ENCODE measurements at regions not wholly inside any gene's neighbourhood (a gene's known extent, or its start where the extent isn't known, plus 50 kb on each side); places are given as distances from the start of the nearest gene placed in this dataset.
A peak's percentile ranks its signal among the peaks of the same experiment; 100 is the strongest.
"Not testable (repeated sequence)": the region's sequence is repeated elsewhere in the genome, so short reads cannot be mapped to it uniquely, and the experiment has no call there.

DNA sequence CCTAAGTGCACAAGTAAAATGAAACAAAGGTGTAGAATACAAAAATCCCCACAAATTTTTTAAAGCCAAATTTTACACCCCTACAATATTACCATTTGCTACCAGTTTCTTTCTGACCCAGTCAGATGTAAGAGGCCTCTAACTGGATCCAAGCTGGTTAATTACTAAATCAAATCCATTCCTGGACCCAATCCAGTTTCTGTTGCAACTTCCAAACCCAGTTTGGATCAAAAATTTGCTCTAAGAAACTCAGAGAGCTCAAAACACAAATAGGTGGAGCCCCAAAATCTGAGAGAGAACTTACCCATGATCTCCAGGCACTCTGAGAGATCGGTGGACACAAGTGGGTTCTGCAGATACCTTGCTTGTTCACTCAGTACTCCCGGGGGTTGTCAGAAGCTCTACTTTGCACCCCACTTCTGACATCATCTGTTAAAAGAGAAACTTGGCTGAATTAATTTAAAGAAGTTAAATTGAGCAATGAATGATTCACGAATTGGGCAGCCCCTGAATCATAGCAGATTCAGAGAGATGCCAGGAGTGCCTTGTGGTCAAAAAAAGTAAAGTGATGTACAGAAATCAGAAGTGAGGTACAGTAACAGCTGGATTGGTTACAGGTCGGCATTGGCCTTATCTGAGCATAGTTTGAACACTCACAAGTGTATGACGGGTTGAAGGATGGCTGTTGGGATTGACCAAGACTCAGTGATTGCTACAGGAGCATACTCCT is 448.0 kb downstream of the KCNT2 start:
- DNase-seq = no peak

- DNase-seq = no peak
Measured at GRCh38 chr1:196155586-196155985, 452.7 kb downstream of the KCNT2 start.

GRCh38 chr1:196152975-196153374 is 455.3 kb downstream of the KCNT2 start:
- no peak for DNase-seq

DNA sequence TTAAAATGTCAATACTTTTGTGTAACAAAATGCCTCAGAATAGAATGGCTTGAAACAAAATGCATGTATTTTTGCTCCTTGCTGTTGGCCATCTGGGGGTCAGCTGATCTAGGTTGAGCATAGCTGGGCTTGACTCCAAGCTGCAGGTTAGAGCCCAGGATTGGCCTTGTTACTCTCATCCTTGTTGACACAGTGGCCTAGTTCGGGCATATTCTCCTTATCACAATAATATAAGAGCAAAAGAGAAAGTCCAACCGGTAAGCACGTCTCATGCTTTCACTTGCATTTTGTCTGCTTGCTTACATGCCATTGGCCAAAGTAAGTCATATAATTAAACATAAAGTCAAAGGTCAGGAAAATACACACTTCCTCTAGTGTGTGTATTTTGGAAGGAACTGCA is 456.2 kb downstream of the KCNT2 start:
- no peak for DNase-seq

DNA sequence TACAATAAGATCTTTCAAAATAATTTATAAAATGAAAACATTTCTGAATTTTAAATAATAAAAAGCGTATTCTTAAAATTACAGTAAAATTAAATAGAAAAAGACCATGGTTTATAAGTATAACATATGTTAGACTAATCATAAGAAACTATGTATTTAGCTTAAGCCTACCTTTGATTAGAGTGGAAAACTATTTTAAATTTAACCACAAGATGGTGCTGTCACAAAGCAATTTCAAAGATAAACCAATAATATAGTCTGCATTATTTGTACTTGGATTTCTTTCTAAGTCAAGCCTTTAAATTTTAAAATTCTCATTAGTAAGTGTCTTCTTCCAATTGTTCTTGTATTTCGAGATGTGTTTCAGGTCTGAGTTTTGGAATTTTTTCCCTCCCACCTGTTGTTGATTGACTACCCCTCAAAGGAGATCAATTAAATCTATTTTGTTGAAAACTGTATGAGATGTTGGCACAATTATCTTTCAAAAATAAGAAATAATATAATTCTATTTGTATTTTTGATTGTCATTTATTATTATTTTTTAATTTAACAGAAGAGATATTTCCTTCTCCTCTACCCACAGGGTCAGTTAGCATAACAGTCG is 459.8 kb downstream of the KCNT2 start:
- peak; percentile 3 for DNase-seq

GRCh38 chr1:196147530-196147929 is 460.7 kb downstream of the KCNT2 start:
- no peak for DNase-seq

DNA sequence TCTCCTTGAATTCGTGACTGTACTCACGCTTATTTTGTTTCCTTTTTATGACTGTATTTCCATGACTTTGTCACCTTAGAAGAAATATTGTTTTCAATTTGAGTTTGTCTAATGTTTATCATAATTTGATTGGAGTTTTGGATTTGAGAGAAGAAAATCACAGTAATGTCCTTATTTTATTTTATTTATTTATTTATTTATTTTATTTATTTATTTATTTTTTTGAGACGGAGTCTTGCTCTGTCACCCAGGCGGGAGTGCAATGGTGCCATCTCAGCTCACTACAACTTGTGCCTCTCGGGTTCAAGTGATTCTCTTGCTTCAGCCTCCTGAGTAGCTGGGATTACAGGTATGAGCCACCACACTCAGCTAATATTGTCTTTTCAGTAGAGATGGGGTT is 463.1 kb downstream of the KCNT2 start:
- DNase-seq = not testable (repeated sequence)

DNA sequence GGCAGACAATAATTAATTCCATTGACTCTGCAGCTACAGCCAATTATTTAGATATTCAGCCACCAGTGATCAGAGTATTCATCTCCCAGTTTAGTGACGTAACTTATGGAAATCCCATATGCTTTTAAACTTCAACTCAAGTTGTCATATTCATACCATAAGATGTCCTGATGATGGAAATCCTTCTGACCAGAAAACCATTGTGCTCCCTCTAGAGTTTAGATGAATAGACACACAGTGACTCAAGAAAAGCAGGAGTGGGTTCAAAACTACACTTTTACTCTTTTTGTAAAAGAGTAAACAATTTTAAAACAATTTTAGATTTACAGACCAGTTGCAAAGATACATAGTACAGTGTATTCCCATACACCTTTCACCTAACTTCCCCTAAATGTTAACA is 463.7 kb downstream of the KCNT2 start:
- no peak for DNase-seq

DNA sequence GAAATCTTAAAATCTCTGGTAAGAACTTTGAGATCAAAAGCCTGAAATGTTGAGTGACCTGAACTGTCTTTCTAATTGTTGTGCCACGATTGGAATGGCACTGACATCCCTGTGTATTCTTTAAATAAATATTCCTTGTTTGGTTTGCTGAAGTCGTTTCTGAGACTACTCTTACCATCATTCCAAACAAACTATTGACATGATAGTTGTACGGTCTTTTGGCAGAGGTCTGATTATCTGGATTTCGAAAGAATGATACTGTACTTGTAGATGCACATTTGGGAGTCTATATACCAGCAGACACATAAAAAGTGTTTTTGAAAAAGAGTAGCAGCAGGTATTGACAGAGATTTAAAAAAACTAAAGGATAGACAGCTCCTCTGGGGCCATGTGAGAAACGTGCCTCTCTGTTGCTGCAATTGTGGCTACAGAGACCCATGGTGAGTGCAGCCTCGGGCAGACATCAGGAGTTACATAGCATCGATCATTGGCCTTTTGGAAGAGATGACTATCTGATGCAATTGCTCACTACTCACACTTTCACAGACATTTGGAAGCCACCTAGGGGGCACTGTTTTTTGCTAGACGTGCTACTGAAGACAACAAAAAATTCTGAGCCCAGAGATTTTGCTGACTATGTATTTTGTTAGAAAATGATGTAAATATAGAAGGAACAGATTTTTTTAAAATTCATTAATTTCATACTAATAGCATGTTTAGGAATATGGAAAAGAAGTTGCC is 464.5 kb downstream of the KCNT2 start:
- no peak for DNase-seq

DNA sequence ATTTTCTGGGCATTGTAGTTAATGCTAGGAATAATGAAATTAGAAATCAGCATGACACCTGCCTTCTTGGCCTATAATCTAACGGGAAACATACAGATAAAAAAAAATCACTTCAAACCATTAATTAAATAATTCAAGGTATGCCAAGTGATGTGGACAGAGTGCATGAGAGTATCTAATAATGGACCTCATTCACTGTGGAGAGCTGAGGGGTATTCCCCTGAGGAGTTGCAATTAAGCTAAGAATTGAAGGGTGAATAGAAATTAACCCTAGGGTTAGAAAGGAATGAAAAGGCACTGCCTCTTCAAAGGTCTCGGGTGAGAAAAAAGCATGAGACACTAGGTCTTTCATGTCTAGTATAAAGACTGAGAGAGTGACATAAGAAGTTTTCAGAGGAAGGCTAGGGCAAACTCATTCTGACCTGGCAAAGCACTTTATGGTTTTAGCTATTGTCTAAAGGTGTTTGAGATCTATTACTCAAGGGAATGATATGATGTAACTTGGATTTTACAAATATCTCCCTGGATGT is 466.1 kb downstream of the KCNT2 start:
- DNase-seq = peak; percentile 24

DNA sequence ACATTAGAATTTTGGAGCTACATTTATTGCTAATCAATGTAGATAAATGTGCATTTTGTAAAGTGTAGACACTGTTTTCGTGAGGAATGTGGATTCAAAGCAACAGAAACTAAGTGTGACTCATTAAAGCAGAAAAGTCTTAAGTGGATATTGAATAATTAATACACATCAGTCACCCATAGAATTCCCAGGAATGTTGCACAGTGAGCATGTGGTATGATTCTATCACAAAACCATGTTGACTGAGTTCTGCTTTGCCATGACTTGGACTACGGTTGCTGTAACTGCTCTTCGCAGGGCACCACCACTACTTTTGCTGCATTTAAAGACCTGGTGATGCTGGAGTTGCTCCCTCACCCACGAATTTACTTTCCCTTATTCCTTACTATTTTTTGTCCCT is 471.8 kb downstream of the KCNT2 start:
- no peak for DNase-seq

DNA sequence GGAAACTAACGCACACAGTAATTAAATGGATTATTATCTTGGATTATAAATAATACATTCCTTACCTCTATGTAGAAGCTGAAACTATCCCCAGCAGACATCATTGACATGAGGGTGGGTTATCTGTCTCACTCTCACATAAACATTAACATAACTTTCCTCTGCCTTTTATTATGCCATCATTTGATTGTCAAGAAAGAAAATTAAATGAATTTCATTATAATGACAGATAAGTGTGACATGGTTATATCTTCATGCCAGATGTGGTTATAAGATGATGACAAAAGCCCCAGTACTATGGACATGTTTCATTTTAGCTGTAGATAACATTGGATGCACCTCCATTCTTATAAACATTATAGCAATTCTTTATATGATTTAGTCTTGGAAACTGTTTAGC is 476.5 kb downstream of the KCNT2 start:
- DNase-seq = no peak

- DNase-seq = no peak
Measured at GRCh38 chr1:196128835-196129234, 479.4 kb downstream of the KCNT2 start.

- no peak for DNase-seq
Measured at GRCh38 chr1:196121181-196121580, 487.1 kb downstream of the KCNT2 start.

DNA sequence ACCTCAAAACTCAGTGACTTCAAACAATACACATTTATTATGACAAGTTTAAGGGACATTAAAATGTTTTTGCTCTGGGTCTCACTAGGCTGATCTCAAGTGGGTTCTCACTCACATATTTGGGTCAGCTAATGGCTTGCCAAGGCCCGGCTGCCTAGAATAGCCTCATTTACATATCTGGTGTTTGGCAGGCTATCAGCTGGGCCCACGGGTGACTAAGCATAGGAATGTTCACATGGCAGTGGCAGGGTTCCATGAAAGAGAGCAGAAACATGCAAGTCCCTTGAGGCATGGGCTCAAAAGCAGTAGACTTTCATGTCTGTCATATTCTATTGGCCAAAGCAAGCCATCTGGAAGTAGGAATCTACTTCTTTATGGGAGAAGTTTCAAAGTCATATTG is 492.6 kb downstream of the KCNT2 start:
- no peak for DNase-seq

- DNase-seq = no peak
Measured at GRCh38 chr1:196114193-196114592, 494.0 kb downstream of the KCNT2 start.

DNA sequence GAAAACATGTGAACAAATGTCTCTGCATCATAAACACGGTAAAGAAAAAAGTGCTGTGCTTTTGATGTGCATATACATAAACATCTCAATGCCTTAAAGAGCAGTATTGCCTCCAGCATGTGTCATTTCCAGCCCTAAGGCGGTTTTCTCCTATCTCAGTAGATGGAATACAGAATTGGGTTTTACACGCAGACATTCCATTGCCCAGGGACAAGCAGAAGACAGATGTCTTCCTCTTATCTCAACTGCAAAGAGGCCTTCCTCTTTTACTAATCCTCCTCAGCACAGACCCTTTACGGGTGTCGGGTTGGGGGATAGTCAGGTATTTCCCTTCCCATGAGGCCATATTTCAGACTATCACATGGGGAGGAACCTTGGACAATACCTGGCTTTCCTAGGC is 499.2 kb downstream of the KCNT2 start:
- DNase-seq = not testable (repeated sequence)

GRCh38 chr1:196105901-196106300 is 502.3 kb downstream of the KCNT2 start:
- DNase-seq = no peak

- DNase-seq = no peak
Measured at GRCh38 chr1:196102826-196103225, 505.4 kb downstream of the KCNT2 start.

- DNase-seq = no peak
Measured at GRCh38 chr1:196098000-196098399, 510.2 kb downstream of the KCNT2 start.

DNA sequence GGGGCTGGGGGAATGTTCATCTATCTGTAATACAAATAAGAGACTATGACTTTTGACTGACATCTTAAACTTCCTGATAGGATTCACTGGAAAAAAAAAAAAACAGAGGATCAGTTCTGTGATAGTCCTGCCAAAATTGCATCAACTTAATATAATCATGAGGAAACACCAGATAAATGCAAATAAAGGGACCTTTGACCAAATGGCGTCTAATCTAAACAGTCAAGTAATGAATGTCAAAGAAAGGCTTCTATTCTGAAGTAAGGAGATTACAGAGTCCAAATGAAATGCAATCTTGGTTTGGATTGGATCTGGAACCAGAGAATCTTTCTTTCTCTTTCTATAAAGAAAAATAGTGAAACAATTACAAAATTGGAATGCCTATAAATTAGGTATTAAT is 513.4 kb downstream of the KCNT2 start:
- DNase-seq = no peak

GRCh38 chr1:196091397-196092135 is 516.7 kb downstream of the KCNT2 start:
- DNase-seq = no peak

DNA sequence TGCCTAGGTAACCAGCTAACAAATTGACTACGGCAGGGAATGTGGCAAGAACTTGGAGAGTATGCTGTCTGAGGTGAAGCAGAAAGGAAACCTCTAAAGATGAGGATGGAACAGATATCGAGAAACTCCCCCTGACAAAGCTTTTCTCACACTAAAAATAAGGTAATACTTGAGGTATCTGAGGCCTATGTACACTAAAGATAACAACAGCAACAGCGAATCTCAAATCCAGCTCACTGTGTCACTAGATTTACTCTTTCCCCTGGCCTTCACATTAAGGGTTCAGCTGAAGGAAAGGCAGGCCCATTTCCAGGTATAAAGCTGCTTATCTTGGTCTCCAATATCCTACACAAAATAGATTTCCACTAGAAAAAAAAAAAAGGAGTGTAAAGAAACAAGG is 518.0 kb downstream of the KCNT2 start:
- no peak for DNase-seq

All from NCI-H1417 treated with DMSO at 0.1 percent for 48 hours (cell line).